ENCODE measurements at regions not wholly inside any gene's neighbourhood (a gene's known extent, or its start where the extent isn't known, plus 50 kb on each side); places are given as distances from the start of the nearest gene placed in this dataset.

DNA sequence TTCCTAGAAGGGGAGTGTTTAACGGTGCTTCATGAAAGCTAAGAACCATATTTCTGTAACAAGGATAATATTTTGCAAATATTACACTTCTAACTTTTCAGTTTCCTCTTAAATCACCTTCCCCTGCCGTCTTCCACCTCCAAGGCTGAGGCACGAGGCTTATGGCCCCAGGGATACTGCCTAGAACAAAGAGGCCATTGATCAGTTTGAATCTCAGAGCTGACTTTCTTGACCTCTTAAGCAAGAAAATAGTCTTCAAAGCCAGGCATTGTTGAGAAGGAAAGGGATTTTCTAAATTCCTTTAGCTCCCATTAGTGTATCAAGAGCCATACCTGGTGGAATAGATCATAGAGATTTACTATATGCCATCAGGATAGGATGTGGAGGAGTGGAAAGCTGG lies 566.2 kb downstream of the BNC2 start:
- TF ChIP-seq, protein P1, sequence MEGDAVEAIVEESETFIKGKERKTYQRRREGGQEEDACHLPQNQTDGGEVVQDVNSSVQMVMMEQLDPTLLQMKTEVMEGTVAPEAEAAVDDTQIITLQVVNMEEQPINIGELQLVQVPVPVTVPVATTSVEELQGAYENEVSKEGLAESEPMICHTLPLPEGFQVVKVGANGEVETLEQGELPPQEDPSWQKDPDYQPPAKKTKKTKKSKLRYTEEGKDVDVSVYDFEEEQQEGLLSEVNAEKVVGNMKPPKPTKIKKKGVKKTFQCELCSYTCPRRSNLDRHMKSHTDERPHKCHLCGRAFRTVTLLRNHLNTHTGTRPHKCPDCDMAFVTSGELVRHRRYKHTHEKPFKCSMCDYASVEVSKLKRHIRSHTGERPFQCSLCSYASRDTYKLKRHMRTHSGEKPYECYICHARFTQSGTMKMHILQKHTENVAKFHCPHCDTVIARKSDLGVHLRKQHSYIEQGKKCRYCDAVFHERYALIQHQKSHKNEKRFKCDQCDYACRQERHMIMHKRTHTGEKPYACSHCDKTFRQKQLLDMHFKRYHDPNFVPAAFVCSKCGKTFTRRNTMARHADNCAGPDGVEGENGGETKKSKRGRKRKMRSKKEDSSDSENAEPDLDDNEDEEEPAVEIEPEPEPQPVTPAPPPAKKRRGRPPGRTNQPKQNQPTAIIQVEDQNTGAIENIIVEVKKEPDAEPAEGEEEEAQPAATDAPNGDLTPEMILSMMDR (IDR thresholded peaks at IDR 0.05; ENCODE audit: borderline replicate concordance, extremely low read depth, low read length, poor library complexity, severe bottlenecking): no peak
- no peak for TF ChIP-seq EZH2 (IDR thresholded peaks at IDR 0.05; ENCODE audit: borderline replicate concordance, low read depth, low read length, severe bottlenecking)

Data from DND-41 (cell line).